H4 (cell line): ENCODE measurements at regions not wholly inside any gene's neighbourhood (a gene's known extent, or its start where the extent isn't known, plus 50 kb on each side); places are given as distances from the start of the nearest gene placed in this dataset.
"Not testable (repeated sequence)": the region's sequence is repeated elsewhere in the genome, so short reads cannot be mapped to it uniquely, and the experiment has no call there.

Experiments
- DNase-seq: peaks from one replicate; pipeline ENCODE4 v3.0.0-alpha.2; 2015; ENCODE audit warnings: low spot score

- DNase-seq = no peak
Measured at GRCh38 chrX:36650622-36651021, 357.5 kb upstream of the FAM47C start.

DNA sequence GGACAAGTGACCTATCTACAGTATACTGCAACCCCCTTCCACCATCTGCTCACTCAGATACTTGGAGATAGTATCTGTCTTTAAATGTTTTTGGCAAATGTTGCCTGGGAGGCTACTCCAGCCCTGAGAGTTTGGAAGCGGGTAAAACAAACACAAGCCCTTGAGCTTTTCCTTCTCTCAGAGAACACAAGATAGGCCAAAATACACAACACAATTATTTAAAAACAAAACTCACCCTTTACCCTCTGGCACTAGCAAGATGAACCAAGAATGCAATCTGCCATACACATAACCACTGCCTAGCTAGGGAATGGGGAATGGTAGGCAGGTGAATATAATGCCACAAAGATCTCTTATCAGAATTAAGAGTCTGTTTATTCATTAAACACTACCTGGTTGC is 324.7 kb upstream of the FAM47C start:
- no peak for DNase-seq

DNA sequence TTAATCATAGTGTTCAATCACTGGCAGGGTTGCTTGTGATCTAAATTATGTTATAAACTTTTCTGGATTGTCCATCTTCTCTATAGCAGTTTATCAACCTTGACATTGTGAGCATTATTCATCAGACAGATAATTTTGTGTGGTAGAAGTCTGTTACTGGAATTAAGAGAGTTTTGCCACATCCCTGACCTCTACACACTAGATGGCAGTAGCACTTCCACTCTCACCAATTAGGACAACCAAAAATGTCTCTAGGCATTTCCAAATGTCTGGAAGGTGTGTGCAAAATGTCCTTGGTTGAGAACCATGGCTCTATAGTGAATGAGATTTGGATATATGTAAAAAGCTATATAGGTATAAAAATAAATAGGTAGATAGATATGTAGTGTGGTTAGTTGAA is 324.1 kb upstream of the FAM47C start:
- DNase-seq = no peak

DNA sequence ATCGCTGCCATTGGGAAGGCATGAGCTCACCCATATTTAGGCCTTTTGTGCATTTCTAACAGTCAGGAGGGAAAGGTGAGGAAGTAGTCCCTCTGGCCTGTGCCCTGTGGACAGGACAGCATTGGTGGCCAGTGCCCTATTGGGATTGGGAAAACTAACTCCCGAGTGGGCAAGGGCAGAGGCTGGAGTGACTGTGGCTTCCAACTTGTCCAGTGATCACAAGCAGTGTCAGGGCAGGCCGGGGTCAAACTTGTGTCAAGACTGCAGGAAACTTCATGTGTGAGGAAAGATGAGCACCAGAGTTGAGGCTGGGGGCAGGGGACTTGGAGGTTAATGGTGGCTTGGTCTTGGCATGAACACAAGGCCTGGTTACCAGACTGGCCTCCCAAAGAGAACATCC is 286.2 kb upstream of the FAM47C start:
- DNase-seq = no peak

GRCh38 chrX:36753602-36754001 is 254.6 kb upstream of the FAM47C start:
- DNase-seq = no peak

GRCh38 chrX:36787752-36788151 is 220.4 kb upstream of the FAM47C start:
- no peak for DNase-seq

DNA sequence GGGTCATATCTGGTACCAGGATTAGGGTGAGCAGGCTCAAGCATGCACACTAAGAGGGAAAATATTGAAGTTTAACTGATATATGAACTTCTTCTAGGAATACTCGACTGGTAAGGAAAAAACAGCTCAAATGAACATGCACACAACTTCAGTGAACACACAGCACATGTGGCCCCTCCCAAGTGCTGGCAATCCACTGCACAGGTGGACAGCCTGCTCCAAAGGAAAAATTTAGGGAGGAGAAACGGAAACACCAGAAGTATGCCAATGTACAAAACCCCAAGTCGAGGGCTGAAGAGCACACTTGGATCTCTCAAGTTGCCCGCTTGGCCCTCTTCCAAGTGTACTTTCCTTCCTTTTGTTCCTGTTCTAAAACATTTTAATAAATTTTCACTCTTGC is 205.0 kb upstream of the FAM47C start:
- no peak for DNase-seq

DNA sequence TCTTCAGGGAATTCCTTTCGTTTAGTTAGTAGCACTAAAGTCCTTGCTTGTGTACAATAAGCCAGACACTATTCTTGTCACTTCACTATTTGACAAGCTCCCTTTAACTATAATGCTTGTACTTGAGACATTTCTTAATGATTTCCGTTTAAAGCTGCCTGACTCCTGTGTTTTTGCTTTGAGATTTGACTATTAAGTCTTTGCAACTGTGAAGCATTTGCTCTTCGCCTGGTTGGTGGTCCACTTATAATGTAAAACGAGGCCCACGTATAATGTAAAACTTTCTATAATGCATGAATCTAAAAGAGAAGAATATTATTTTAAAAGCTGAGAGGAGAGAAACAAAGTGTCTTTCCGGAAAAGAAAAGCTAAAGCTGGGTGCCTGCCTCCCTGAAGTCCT is 204.1 kb upstream of the FAM47C start:
- DNase-seq = no peak

GRCh38 chrX:36844857-36845256 is 163.3 kb upstream of the FAM47C start:
- no peak for DNase-seq

GRCh38 chrX:36847496-36847895 is 160.7 kb upstream of the FAM47C start:
- DNase-seq = no peak

GRCh38 chrX:36849407-36849806 is 158.8 kb upstream of the FAM47C start:
- no peak for DNase-seq

DNA sequence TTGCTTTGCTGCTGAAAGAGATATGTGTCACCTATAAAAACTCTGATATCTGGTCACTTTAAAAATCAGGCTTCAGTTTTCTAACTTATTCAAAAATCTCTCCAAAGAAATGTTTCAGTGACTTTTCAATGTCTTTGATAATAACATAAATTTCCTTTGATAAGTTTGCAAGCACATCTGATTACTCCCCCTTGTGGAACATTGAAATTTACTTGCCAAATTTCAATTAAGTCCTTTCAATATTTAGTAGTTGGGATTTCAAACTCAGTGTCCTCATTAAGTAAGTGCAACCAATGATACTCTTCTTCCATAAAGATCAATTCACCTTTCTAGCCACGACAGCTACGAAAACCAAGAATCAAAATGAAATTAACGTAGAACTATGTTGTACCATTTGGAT is 151.3 kb upstream of the FAM47C start:
- DNase-seq = no peak

- no peak for DNase-seq
Measured at GRCh38 chrX:36859231-36859630, 148.9 kb upstream of the FAM47C start.

DNA sequence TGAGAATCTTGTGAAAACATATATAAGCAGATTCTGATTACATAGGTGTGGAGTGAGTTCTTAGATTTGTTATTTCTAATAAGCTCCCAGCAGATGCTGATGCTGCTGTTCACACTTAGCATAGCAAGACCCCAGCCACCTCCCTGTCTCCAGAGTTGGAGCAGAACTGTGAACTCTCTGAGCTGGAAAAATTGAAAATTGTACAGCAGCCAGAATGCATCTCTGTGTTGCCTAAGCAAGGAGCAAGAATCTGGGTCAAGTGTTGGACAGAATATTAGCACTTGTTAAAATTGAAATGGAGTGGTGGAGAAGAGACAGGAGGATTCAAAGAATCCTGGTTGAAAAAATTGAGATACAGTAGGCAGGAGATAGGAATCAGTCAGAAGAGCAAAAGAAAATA is 146.6 kb upstream of the FAM47C start:
- no peak for DNase-seq

GRCh38 chrX:36867143-36867542 is 141.0 kb upstream of the FAM47C start:
- peak; percentile 15 for DNase-seq

DNA sequence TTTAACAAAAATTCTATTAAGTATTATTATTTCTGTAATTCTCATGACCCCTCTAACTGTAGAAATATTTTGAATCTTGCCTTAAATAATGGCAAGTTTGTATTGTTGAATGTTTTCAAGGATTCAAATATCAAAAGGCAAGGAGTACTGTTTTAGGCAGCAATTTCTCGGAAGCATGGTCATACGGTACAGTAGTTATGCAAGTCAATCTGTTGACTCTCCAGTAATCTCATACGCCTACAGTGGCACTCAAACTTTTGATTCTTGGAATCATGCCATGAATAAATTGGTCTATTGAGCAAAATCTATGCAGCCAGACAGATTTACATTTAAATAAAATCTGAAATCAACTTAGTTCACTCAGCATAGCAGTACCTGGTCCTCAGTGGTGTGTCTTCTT is 139.6 kb upstream of the FAM47C start:
- DNase-seq = no peak

GRCh38 chrX:36869457-36869856 is 138.7 kb upstream of the FAM47C start:
- no peak for DNase-seq

DNA sequence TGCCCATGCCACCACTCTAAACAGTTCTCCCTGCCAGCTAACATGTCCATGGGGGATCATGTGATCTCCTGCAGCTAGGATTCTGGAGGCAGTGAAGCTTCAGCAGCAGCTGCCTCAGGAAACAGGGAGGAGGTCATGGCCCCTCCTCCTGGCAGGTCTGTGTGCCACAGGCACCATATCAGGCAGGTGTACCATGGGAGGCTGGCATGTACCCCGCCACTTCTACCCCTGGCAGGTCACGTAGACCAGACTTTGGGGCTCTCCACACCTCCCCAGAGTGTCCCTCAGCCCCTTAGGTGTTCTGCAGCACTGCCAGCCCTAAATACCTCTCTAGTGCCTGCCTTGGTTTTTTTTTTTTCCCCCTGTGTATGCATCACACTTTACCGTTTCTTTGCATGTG is 110.5 kb upstream of the FAM47C start:
- DNase-seq = no peak

GRCh38 chrX:36898301-36898700 is 109.9 kb upstream of the FAM47C start:
- peak; percentile 40 for DNase-seq

DNA sequence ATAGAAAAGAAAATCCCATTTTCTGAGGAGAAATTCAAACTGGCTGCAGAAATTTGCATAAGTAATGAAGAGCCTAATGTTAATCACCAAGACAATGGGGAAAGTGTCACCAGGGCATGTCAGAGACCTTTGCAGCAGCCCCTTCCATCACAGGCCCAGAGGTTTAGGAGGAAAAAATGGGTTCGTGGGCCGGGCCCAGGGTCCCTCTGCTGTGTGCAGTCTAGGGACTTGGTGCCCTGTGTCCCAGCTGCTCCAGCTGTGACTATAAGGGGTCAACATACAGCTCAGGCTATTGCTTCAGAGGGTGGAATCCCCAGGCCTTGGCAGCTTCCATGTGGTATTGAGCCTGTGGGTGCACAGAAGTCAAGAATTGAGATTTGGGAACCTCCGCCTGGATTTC is 103.6 kb upstream of the FAM47C start:
- not testable (repeated sequence) for DNase-seq

GRCh38 chrX:36908801-36909675 is 99.1 kb upstream of the FAM47C start:
- DNase-seq = peak; percentile 47

DNA sequence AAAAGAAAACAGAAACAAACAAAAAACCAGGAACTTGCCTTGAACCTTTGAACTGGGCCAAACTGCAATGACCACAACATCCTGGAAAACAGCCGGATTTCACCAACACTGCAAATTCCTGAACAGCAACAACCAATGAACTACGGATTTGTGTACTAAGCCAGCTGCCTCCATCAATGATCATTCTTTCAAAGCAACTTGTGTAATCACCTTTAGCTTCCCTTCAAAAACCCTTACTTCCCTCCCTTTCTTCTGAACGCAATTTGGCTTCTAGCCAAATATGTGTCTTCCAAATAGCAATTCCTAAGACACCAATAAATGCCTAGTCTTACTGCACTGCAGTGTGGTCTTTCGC is 98.5 kb upstream of the FAM47C start:
- peak; percentile 66 for DNase-seq

GRCh38 chrX:36913551-36913950 is 94.6 kb upstream of the FAM47C start:
- DNase-seq = no peak

DNA sequence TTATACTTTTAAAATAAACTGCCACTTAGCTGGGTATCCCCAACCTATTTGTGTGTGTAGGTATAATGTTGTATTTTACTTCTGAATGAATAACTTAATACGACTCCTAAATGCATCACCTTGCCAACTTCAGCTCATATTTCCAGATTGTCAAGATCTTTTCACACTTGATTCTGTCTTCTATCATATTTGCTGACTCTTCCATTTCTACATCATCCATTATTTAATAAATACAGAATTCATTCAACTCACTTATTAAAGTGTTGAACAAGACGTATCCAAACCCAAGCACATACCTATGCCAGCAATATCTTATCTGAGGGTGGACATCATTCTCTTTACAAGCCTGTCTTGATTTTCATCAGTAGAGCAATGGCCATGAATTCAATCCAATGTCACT is 91.2 kb upstream of the FAM47C start:
- no peak for DNase-seq
